ENCODE measurements at regions not wholly inside any gene's neighbourhood (a gene's known extent, or its start where the extent isn't known, plus 50 kb on each side); places are given as distances from the start of the nearest gene placed in this dataset.

- CTCF ChIA-PET (ENCODE audit: unreplicated experiment), result no interaction called here
- Histone ChIP-seq H3K79me2 (ENCODE audit: insufficient read depth, low read depth, low read length) (no peaks in the 10 kb centered on the region), H2AFZ (ENCODE audit: low read length) (no peak overlapping the region), H3K9me2 (ENCODE audit: insufficient read depth, low read length) (no peaks in the 10 kb centered on the region), H3K27ac (ENCODE audit: low read depth, low read length, poor library complexity, severe bottlenecking) (no peak overlapping the region), H3K4me3 (ENCODE audit: low read depth, low read length, poor library complexity, severe bottlenecking) (no peak overlapping the region), H3K4me1 (ENCODE audit: insufficient read depth, low read length, poor library complexity, severe bottlenecking) (no peaks in the 10 kb centered on the region), H3K4me2 (ENCODE audit: low read length) (no peak overlapping the region), H3K36me3 (ENCODE audit: insufficient read depth, low read length) (no peaks in the 10 kb centered on the region), H3K9me3 (ENCODE audit: low read length) (no peaks in the 10 kb centered on the region), H4K20me1 (ENCODE audit: insufficient read depth, low read length) (no peaks in the 10 kb centered on the region)
- DNase-seq (ENCODE audit: low spot score), result no peak
- POLR2A ChIA-PET, result no interaction called here
- intact Hi-C loops (cut with micrococcal nuclease; ENCODE audit: unreplicated experiment), result no loop called here
- no TSS peak for BruUV-seq (replicated peaks)
- TF ChIP-seq CTCF (conservative IDR thresholded peaks at IDR 0.05; ENCODE audit: low read length) (no peak), EZH2phosphoT487 (IDR thresholded peaks at IDR 0.05; ENCODE audit: borderline replicate concordance, low read depth, low read length) (no peak)
Observed at GRCh38 chr2:194618432-194618831, 1038.6 kb upstream of the SLC39A10 start.

DNA sequence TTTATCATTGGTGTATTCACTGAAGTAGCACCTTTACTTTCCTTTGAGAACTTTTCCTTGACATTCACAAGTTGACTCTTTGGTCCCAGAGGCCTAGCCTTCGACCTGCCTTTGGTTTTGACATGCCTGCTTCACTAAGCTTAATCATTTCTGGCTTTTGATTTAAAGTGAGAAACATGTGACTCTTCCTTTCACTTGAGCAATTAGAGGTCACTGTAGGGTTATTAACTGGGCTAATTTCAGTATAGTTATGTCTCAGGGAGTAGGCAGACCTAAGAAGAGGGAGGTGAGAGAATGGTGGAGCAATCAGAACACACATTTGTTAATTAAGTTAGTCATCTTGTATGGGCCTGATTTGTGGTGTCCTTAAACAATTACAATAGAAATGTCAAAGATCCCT is 1040.7 kb upstream of the SLC39A10 start:
- Histone ChIP-seq H3K4me2 (ENCODE audit: low read length) (no peak overlapping the region), H3K4me3 (ENCODE audit: low read depth, low read length, poor library complexity, severe bottlenecking) (no peak overlapping the region), H4K20me1 (ENCODE audit: insufficient read depth, low read length) (no peaks in the 10 kb centered on the region), H3K4me1 (ENCODE audit: insufficient read depth, low read length, poor library complexity, severe bottlenecking) (no peaks in the 10 kb centered on the region), H3K27ac (ENCODE audit: low read depth, low read length, poor library complexity, severe bottlenecking) (no peak overlapping the region), H3K9me2 (ENCODE audit: insufficient read depth, low read length) (no peaks in the 10 kb centered on the region), H3K9me3 (ENCODE audit: low read length) (no peaks in the 10 kb centered on the region), H2AFZ (ENCODE audit: low read length) (no peak overlapping the region), H3K36me3 (ENCODE audit: insufficient read depth, low read length) (no peaks in the 10 kb centered on the region), H3K79me2 (ENCODE audit: insufficient read depth, low read depth, low read length) (no peaks in the 10 kb centered on the region)
- BruUV-seq (replicated peaks), result no TSS peak
- POLR2A ChIA-PET, result interaction anchor here (0.6 to 1.0 kb wide), 2 partner anchors 8 to 612 kb away, joined by 3 read pairs; no protein-coding TSS in a partner anchor
- intact Hi-C loops (cut with micrococcal nuclease; ENCODE audit: unreplicated experiment), result no loop called here
- CTCF ChIA-PET (ENCODE audit: unreplicated experiment), result no interaction called here
- TF ChIP-seq EZH2phosphoT487 (IDR thresholded peaks at IDR 0.05; ENCODE audit: borderline replicate concordance, low read depth, low read length), result no peak
- no peak for TF ChIP-seq CTCF (conservative IDR thresholded peaks at IDR 0.05; ENCODE audit: low read length)
- DNase-seq (ENCODE audit: low spot score), result no peak

DNA sequence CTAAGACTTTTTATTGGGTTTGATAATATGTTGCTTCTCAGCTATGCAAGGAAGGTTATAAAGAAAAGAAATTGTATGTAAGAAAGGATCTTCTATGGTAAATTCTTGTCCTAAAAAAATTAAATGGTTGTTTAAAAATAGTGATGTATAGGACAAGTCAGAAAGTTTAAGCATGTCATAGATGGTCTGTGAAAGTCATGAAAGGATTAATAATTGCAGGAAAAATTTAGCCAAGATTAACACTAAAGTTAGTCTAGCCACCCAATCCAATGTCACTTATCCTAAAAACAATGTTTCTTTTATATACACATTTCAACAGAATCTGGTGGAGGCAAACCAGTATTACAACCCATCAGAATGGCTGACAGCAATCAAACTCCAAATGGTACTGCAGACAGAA is 1046.7 kb upstream of the SLC39A10 start:
- ChIA-PET POLR2A (no interaction called here), CTCF (ENCODE audit: unreplicated experiment) (no interaction called here)
- Histone ChIP-seq H3K27ac (ENCODE audit: low read depth, low read length, poor library complexity, severe bottlenecking) (no peak overlapping the region), H2AFZ (ENCODE audit: low read length) (no peak overlapping the region), H3K36me3 (ENCODE audit: insufficient read depth, low read length) (no peaks in the 10 kb centered on the region), H3K4me1 (ENCODE audit: insufficient read depth, low read length, poor library complexity, severe bottlenecking) (no peaks in the 10 kb centered on the region), H3K79me2 (ENCODE audit: insufficient read depth, low read depth, low read length) (no peaks in the 10 kb centered on the region), H3K9me3 (ENCODE audit: low read length) (no peaks in the 10 kb centered on the region), H3K4me2 (ENCODE audit: low read length) (no peak overlapping the region), H3K4me3 (ENCODE audit: low read depth, low read length, poor library complexity, severe bottlenecking) (no peak overlapping the region), H4K20me1 (ENCODE audit: insufficient read depth, low read length) (no peaks in the 10 kb centered on the region), H3K9me2 (ENCODE audit: insufficient read depth, low read length) (no peaks in the 10 kb centered on the region)
- no peak for DNase-seq (ENCODE audit: low spot score)
- intact Hi-C loops (cut with micrococcal nuclease; ENCODE audit: unreplicated experiment), result no loop called here
- BruUV-seq (replicated peaks), result no TSS peak
- no peak for TF ChIP-seq CTCF (conservative IDR thresholded peaks at IDR 0.05; ENCODE audit: low read length)
- TF ChIP-seq EZH2phosphoT487 (IDR thresholded peaks at IDR 0.05; ENCODE audit: borderline replicate concordance, low read depth, low read length), result no peak
